CD8-positive, alpha-beta memory T cell (primary cell): ENCODE measurements at regions not wholly inside any gene's neighbourhood (a gene's known extent, or its start where the extent isn't known, plus 50 kb on each side); places are given as distances from the start of the nearest gene placed in this dataset.

Experiments
- CTCF ChIA-PET: fragments of 350-600 bp; sonication (Branson Sonifier 250); formaldehyde crosslinking; loops from one replicate; lab custom pipeline; 2021; ENCODE audit warnings: antibody characterized with exemption; lab: Charles Lee
- POLR2A ChIA-PET: fragments of 350-600 bp; sonication (Branson Sonifier 250); formaldehyde crosslinking; loops from one replicate; lab custom pipeline; 2021; ENCODE audit warnings: antibody characterized with exemption; lab: Charles Lee
- DNase-seq, 5 donors: peaks; one replicate each; pipeline versions ENCODE4 v3.0.0 to v3.0.0-alpha.2; 2020 to 2022; ENCODE audit warnings: mixed read lengths in 1 of 5
- H3K27ac ChIP-seq: one replicate; pipeline ENCODE4 v1.7.0; 2013; ENCODE audit warnings: low read depth, mild to moderate bottlenecking, low read length, moderate library complexity
- H3K27me3 ChIP-seq: 2 replicates; pipeline ENCODE4 v1.7.0; 2013; ENCODE audit warnings: low read length, mild to moderate bottlenecking; ENCODE audit not compliant: insufficient read depth, poor library complexity, severe bottlenecking
- H3K36me3 ChIP-seq: 2 replicates; pipeline ENCODE4 v1.7.0; 2013; ENCODE audit warnings: mild to moderate bottlenecking, low read length, moderate library complexity; ENCODE audit not compliant: insufficient read depth
- H3K4me1 ChIP-seq: 2 replicates; pipeline ENCODE4 v1.7.0; 2013; ENCODE audit warnings: mild to moderate bottlenecking, low read length, moderate library complexity; ENCODE audit not compliant: insufficient read depth
- H3K4me3 ChIP-seq: 2 replicates; pipeline ENCODE4 v1.7.0; 2013; ENCODE audit warnings: mild to moderate bottlenecking, low read length
- H3K9me3 ChIP-seq: 2 replicates; pipeline ENCODE4 v1.7.0; 2013; ENCODE audit warnings: mild to moderate bottlenecking, low read length
- H3K27ac Mint-ChIP-seq, 8 donors: one replicate each; pipeline ENCODE4 v1.8.0; 2020 to 2021; ENCODE audit warnings: mixed read lengths in 8 of 8, mild to moderate bottlenecking in 6 of 8, inconsistent platforms in 3 of 8, moderate library complexity in 3 of 8
- H3K27me3 Mint-ChIP-seq, 2 donors: one replicate each; pipeline ENCODE4 v1.8.0; 2020 to 2021; ENCODE audit warnings: mixed read lengths in 2 of 2, mild to moderate bottlenecking in 1 of 2, moderate library complexity in 1 of 2
- H3K36me3 Mint-ChIP-seq, 3 donors: one replicate each; pipeline ENCODE4 v1.8.0; 2020 to 2021; ENCODE audit warnings: mixed read lengths in 3 of 3, inconsistent platforms in 1 of 3, mild to moderate bottlenecking in 1 of 3
- H3K4me1 Mint-ChIP-seq, 3 donors: one replicate each; pipeline ENCODE4 v1.8.0; 2020 to 2021; ENCODE audit warnings: mixed read lengths in 3 of 3, inconsistent platforms in 1 of 3, mild to moderate bottlenecking in 1 of 3
- H3K4me3 Mint-ChIP-seq, 7 donors: one replicate each; pipeline ENCODE4 v1.8.0; 2020 to 2021; ENCODE audit warnings: mixed read lengths in 7 of 7, mild to moderate bottlenecking in 6 of 7, moderate library complexity in 4 of 7, inconsistent platforms in 2 of 7
- H3K9me3 Mint-ChIP-seq, 5 donors: one replicate each; pipeline ENCODE4 v1.8.0; 2020 to 2022; ENCODE audit warnings: mixed read lengths in 5 of 5, mild to moderate bottlenecking in 3 of 5, moderate library complexity in 2 of 5, inconsistent platforms in 1 of 5

DNA sequence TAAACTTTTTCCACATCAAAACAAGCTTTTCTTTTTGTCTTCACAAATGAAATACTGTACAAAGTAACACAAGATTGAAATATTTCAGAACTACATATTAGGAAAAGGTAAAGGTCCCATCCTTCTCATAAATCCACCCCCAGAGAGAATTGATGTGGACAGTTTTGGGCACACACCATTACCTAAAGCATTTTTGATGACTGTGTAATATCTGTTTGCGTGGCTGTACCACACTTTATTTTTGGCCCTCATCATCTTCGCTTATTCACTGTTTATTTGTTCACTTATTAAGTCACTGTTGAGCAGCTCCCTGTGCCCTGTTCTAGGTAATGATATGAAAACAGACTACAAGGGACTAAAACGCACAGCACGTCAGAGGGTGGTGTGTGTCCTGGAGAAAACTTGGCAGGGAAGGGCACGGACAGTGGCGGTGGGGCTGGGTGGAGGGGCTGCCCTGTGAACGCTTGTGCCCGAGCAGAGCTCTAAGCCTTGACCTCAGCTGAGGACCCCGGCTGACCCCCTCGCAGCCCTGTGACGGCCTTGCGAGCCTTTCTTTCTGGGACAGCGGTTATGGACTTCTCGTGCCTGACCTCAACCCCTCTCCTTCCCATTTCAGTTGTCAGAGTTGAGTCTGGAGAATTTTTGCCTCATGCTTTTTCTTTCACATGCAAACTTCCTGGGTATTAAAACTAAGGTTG is 241.3 kb downstream of the EMX2 start:
- ChIA-PET POLR2A (no interaction called here), CTCF (interaction anchor here (0.6 kb wide), 1 partner anchor 500 kb away, joined by 3 read pairs; no protein-coding TSS in a partner anchor)
- no peak overlapping the region for H3K4me3 Mint-ChIP-seq
- H3K4me1 Mint-ChIP-seq, result no peaks in the 10 kb centered on the region
- no peaks in the 10 kb centered on the region for H3K36me3 Mint-ChIP-seq
- H3K9me3 Mint-ChIP-seq, result peaks cover 0 to 2% (median 0%) of the 10 kb centered on the region in 5 donors
- no peak for DNase-seq
- no peak overlapping the region for H3K27ac ChIP-seq
- H3K36me3 ChIP-seq, result no peaks in the 10 kb centered on the region
- peaks cover 0 to 8% of the 10 kb centered on the region in 2 donors for H3K27me3 Mint-ChIP-seq
- no peaks in the 10 kb centered on the region for H3K9me3 ChIP-seq
- no peaks in the 10 kb centered on the region for H3K4me1 ChIP-seq
- H3K27ac Mint-ChIP-seq, result no peak overlapping the region
- no peak overlapping the region for H3K4me3 ChIP-seq
- H3K27me3 ChIP-seq, result no peaks in the 10 kb centered on the region

DNA sequence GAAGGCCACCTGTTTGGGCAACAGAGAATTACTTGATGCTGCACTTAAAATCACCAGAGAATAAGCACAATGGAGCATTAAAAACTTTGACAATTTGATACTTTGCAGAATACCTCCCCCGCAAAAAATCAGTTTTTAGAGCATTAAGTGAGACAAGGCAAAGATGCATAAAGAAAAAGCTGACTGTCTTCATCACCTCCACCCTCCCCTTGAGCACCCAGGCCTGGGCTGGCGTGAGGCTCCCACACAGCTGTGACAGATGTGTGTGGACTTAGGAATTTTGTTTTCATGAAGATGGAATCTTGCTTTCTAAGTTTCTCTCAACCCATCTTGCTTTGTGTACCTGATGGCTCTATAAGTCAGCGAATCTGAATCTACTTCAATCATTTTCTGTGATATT is 242.2 kb downstream of the EMX2 start:
- no peaks in the 10 kb centered on the region for H3K4me1 ChIP-seq
- H3K27ac Mint-ChIP-seq, result no peak overlapping the region
- H3K4me1 Mint-ChIP-seq, result no peaks in the 10 kb centered on the region

DNA sequence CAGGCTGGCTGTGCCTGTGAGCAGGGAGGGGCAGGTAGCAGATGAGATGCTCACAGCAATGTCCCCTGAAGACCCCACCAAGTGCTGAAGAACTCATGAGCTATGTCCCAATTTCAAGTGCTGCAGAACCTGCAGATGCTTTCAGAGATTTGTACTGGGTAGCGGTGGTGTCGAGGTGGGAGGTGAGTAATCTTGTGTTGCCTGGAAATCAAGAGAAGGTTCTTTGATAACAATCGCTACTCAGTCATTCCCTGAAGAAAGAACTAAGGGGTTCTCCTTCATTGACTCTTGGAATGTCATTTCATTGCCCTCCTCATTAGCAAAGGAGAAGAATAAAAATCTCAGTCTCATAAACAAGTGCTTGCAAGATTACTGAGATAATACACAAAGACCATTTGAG is 246.4 kb downstream of the EMX2 start:
- no peaks in the 10 kb centered on the region for H3K27me3 ChIP-seq
- no peak overlapping the region for H3K4me3 ChIP-seq
- no peak overlapping the region for H3K27ac ChIP-seq
- POLR2A ChIA-PET, result no interaction called here
- no peaks in the 10 kb centered on the region for H3K9me3 ChIP-seq
- H3K36me3 Mint-ChIP-seq, result no peaks in the 10 kb centered on the region
- no peaks in the 10 kb centered on the region for H3K4me1 ChIP-seq
- no peak overlapping the region for H3K27ac Mint-ChIP-seq
- peaks cover 4 to 12% of the 10 kb centered on the region in 2 donors for H3K27me3 Mint-ChIP-seq
- H3K4me3 Mint-ChIP-seq, result no peak overlapping the region
- DNase-seq, result no peak
- H3K4me1 Mint-ChIP-seq, result no peaks in the 10 kb centered on the region
- no peaks in the 10 kb centered on the region for H3K36me3 ChIP-seq
- peaks cover 0 to 2% (median 0%) of the 10 kb centered on the region in 5 donors for H3K9me3 Mint-ChIP-seq
- CTCF ChIA-PET, result no interaction called here

More for the DNA sequence above, 242.2 kb downstream of the EMX2 start:
- Mint-ChIP-seq H3K9me3 (peaks cover 0 to 2% (median 0%) of the 10 kb centered on the region in 5 donors), H3K4me3 (no peak overlapping the region), H3K36me3 (no peaks in the 10 kb centered on the region), H3K27me3 (peaks cover 0 to 5% of the 10 kb centered on the region in 2 donors)
- no peaks in the 10 kb centered on the region for H3K36me3 ChIP-seq
- H3K27me3 ChIP-seq, result no peaks in the 10 kb centered on the region
- H3K27ac ChIP-seq, result no peak overlapping the region
- H3K9me3 ChIP-seq, result no peaks in the 10 kb centered on the region
- no peak overlapping the region for H3K4me3 ChIP-seq
- POLR2A ChIA-PET, result no interaction called here
- CTCF ChIA-PET, result no interaction called here
- DNase-seq, result no peak

DNA sequence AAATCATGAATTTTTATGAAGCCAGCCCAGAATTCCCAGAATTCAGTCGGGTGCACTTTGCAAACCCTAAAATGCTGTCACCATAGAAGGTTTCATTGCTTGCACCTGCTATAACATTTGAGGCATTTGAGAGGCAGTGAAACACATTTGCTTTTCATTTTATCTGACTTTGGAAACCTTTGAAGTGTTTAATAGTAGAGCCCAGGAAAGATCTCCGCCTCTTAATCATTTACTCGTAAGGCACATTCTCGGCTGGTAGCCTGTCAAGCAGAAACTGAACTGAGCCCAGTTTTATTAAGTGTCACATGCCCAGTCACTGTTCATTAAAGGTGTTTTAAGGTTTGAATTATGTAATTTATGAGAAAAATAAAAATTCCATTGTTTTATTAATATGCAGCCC is 247.6 kb downstream of the EMX2 start:
- Mint-ChIP-seq H3K27ac (no peak overlapping the region), H3K9me3 (peaks cover 0 to 2% (median 0%) of the 10 kb centered on the region in 5 donors), H3K4me1 (no peaks in the 10 kb centered on the region), H3K4me3 (no peak overlapping the region), H3K27me3 (peaks cover 4 to 12% of the 10 kb centered on the region in 2 donors), H3K36me3 (no peaks in the 10 kb centered on the region)
- no peak overlapping the region for H3K4me3 ChIP-seq
- DNase-seq, result no peak
- no peaks in the 10 kb centered on the region for H3K9me3 ChIP-seq
- no peak overlapping the region for H3K27ac ChIP-seq
- no peaks in the 10 kb centered on the region for H3K27me3 ChIP-seq
- POLR2A ChIA-PET, result no interaction called here
- no peaks in the 10 kb centered on the region for H3K36me3 ChIP-seq
- CTCF ChIA-PET, result no interaction called here
- no peaks in the 10 kb centered on the region for H3K4me1 ChIP-seq

DNA sequence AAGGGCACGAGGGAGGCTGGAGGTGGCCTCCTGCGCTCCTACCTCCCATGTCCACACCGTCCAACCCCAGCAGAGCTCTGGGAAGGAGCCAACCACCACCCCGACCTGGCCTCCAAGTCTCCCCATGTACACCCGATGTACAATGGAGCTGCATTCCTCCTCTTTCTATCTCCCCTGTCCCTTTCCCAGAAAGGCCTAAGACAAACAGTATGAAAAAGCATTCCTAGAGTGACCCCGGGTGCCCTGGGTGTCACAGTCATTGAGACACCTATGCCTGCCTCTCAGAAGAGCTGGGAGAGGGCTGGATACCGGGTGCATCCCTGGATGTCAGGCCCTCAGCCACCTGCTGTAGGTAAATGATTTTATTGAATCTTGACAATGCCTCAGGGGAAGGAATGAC is 248.1 kb downstream of the EMX2 start:
- DNase-seq, result no peak
- Mint-ChIP-seq H3K4me3 (no peak overlapping the region), H3K27ac (no peak overlapping the region), H3K36me3 (no peaks in the 10 kb centered on the region), H3K27me3 (peaks cover 4 to 12% of the 10 kb centered on the region in 2 donors), H3K4me1 (no peaks in the 10 kb centered on the region), H3K9me3 (peaks cover 0 to 2% (median 0%) of the 10 kb centered on the region in 5 donors)
- Histone ChIP-seq H3K4me3 (no peak overlapping the region), H3K4me1 (no peaks in the 10 kb centered on the region), H3K36me3 (no peaks in the 10 kb centered on the region), H3K9me3 (no peaks in the 10 kb centered on the region), H3K27ac (no peak overlapping the region), H3K27me3 (no peaks in the 10 kb centered on the region)
- ChIA-PET POLR2A (no interaction called here), CTCF (no interaction called here)

DNA sequence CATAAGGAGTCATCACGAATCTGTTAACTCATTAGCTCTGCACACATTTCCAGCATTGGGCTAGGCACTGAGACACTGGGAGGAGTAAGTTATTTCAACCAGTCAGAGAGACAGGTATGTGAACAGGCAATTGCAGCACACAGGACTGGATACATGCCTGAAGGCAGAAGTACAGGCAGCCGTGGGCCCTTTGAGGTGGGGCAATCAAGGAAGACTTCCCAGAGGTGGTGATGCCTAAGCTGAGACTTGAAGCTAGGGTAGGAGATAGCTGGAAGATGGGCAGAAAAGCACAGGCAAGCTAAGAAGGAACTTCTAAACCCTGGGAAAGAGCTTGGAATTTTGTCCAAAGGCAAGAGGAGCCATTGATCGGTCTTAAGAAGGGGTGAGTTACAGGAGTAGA is 249.7 kb downstream of the EMX2 start:
- Histone ChIP-seq H3K4me3 (no peak overlapping the region), H3K4me1 (no peaks in the 10 kb centered on the region), H3K9me3 (no peaks in the 10 kb centered on the region), H3K27ac (no peak overlapping the region), H3K27me3 (no peaks in the 10 kb centered on the region), H3K36me3 (no peaks in the 10 kb centered on the region)
- Mint-ChIP-seq H3K4me1 (no peaks in the 10 kb centered on the region), H3K4me3 (no peak overlapping the region), H3K27me3 (peaks cover 4 to 7% of the 10 kb centered on the region in 2 donors), H3K27ac (no peak overlapping the region), H3K36me3 (no peaks in the 10 kb centered on the region), H3K9me3 (peaks cover 0 to 2% (median 0%) of the 10 kb centered on the region in 5 donors)
- CTCF ChIA-PET, result no interaction called here
- no peak for DNase-seq
- POLR2A ChIA-PET, result no interaction called here

DNA sequence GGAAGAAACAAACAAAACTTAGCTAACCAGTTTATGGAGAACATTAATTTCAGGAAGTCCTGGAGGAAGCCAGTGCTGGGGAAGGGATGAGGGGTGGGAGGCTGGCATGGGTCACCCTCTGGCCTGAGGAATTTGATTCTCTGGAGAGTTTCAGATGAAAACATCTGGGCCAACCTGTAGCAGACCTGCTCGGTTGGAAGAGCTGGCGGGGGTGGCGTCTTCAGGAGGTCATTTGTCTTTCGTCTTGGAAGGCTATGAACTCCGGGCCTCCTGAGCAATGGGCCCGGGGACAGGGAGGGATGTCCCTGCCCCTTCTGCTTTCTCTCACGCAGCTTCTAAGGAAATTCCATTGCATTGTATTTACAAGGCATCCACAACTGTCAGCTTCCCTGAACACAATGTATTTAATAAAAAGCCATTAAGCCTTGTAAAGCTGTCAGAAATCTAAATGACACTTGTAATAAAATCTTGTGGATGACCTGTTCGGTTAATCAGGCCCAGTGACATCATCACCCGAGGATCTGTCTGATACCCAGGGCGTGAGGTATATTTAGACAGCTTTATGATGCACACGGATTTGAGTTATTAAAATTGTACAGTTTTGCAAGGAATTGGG is 250.5 kb downstream of the RAB11FIP2 start:
- H3K4me3 ChIP-seq, result no peak overlapping the region
- Mint-ChIP-seq H3K4me3 (no peak overlapping the region), H3K36me3 (no peaks in the 10 kb centered on the region), H3K4me1 (no peaks in the 10 kb centered on the region), H3K27ac (no peak overlapping the region), H3K27me3 (peaks cover 4 to 7% of the 10 kb centered on the region in 2 donors), H3K9me3 (no peaks in the 10 kb centered on the region)
- H3K27ac ChIP-seq, result no peak overlapping the region
- H3K36me3 ChIP-seq, result no peaks in the 10 kb centered on the region
- no peaks in the 10 kb centered on the region for H3K27me3 ChIP-seq
- no peak for DNase-seq
- ChIA-PET CTCF (no interaction called here), POLR2A (no interaction called here)
- no peaks in the 10 kb centered on the region for H3K4me1 ChIP-seq
- H3K9me3 ChIP-seq, result no peaks in the 10 kb centered on the region

DNA sequence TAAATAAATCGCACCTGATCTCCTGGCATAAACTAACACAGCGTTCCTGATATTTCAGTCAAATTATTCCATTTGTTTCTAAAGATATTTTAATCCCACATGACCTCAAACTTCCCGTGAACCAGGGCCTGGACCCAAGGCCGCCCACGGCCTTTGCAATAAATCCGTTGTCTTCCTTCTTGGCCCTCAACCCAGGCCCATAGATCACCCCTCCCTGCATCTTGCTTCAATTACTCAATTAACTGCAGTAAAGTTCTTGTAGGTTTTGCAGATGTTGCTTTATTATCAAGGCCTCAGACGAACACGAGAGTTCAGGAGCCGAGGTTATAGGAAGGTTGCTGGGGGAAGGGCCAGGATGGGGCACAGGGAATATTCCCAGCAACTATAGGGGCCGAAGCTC is 249.4 kb downstream of the RAB11FIP2 start:
- no peaks in the 10 kb centered on the region for H3K36me3 Mint-ChIP-seq
- POLR2A ChIA-PET, result no interaction called here
- Histone ChIP-seq H3K36me3 (no peaks in the 10 kb centered on the region), H3K9me3 (no peaks in the 10 kb centered on the region), H3K4me3 (no peak overlapping the region), H3K4me1 (no peaks in the 10 kb centered on the region), H3K27ac (no peak overlapping the region), H3K27me3 (no peaks in the 10 kb centered on the region)
- no peaks in the 10 kb centered on the region for H3K9me3 Mint-ChIP-seq
- DNase-seq, result no peak
- H3K4me1 Mint-ChIP-seq, result no peaks in the 10 kb centered on the region
- no peak overlapping the region for H3K27ac Mint-ChIP-seq
- peaks cover under 1 to 2% of the 10 kb centered on the region in 2 donors for H3K27me3 Mint-ChIP-seq
- no peak overlapping the region for H3K4me3 Mint-ChIP-seq
- CTCF ChIA-PET, result no interaction called here
